MM.1S (cell line): ENCODE measurements at regions not wholly inside any gene's neighbourhood (a gene's known extent, or its start where the extent isn't known, plus 50 kb on each side); places are given as distances from the start of the nearest gene placed in this dataset.

Source experiments
- DNase-seq: peaks from one replicate; pipeline ENCODE4 v3.0.0-alpha.2; 2015
- H2AFZ ChIP-seq: fragments of 300-600 bp; sonication (generic); 2 replicates; pipeline ENCODE4 v1.6.0; 2016; ENCODE audit warnings: antibody characterized with exemption, low read length
- H3F3A ChIP-seq: fragments of 300-600 bp; sonication (generic); 2 replicates; pipeline ENCODE4 v1.6.1; 2016; ENCODE audit warnings: mild to moderate bottlenecking, antibody characterized with exemption, low read length, moderate library complexity, mixed read lengths; ENCODE audit not compliant: insufficient read depth
- H3K27ac ChIP-seq: fragments of 300-600 bp; sonication (generic); 2 replicates; pipeline ENCODE4 v1.5.1; 2016; ENCODE audit warnings: mild to moderate bottlenecking, low read length
- H3K27me3 ChIP-seq: fragments of 300-600 bp; sonication (generic); replicated peaks from 2 replicates; pipeline ENCODE4 v1.6.0; 2016; ENCODE audit warnings: low read length; ENCODE audit not compliant: insufficient read depth
- H3K36me3 ChIP-seq: fragments of 300-600 bp; sonication (generic); replicated peaks from 2 replicates; pipeline ENCODE4 v1.6.1; 2016; ENCODE audit warnings: mild to moderate bottlenecking, low read length, mixed read lengths; ENCODE audit not compliant: insufficient read depth
- H3K4me1 ChIP-seq: fragments of 300-600 bp; sonication (generic); 2 replicates; pipeline ENCODE4 v1.6.1; 2016; ENCODE audit warnings: low read length, mixed read lengths
- H3K4me2 ChIP-seq: fragments of 300-600 bp; sonication (generic); 2 replicates; pipeline ENCODE4 v1.6.0; 2016; ENCODE audit warnings: low read depth, low read length
- H3K4me3 ChIP-seq: fragments of 300-600 bp; sonication (generic); 2 replicates; pipeline ENCODE4 v1.5.1; 2016; ENCODE audit warnings: low read length, mixed read lengths
- H3K79me2 ChIP-seq: fragments of 300-600 bp; sonication (generic); 2 replicates; pipeline ENCODE4 v1.6.1; 2016; ENCODE audit warnings: mixed run types, low read length, mixed read lengths
- H3K9ac ChIP-seq: fragments of 300-600 bp; sonication (generic); 2 replicates; pipeline ENCODE4 v1.6.1; 2016; ENCODE audit warnings: low read length, mixed read lengths
- H3K9me2 ChIP-seq: fragments of 300-600 bp; sonication (generic); replicated peaks from 2 replicates; pipeline ENCODE4 v1.6.1; 2016; ENCODE audit warnings: mild to moderate bottlenecking, low read length, mixed read lengths; ENCODE audit not compliant: insufficient read depth
- H3K9me3 ChIP-seq: fragments of 300-600 bp; sonication (generic); replicated peaks from 2 replicates; pipeline ENCODE4 v1.6.1; 2016; ENCODE audit warnings: mild to moderate bottlenecking, low read length, mixed read lengths; ENCODE audit not compliant: insufficient read depth
- H4K20me1 ChIP-seq: fragments of 300-600 bp; sonication (generic); 2 replicates; pipeline ENCODE4 v1.6.1; 2016; ENCODE audit warnings: mild to moderate bottlenecking, low read length, moderate library complexity, mixed read lengths; ENCODE audit not compliant: insufficient read depth
- CTCF ChIP-seq: fragments of 300-600 bp; sonication (generic); IDR thresholded peaks from 2 replicates; pipeline ENCODE4 v1.5.1; 2016; ENCODE audit warnings: antibody characterized with exemption, low read length, mixed read lengths
- EZH2 ChIP-seq: fragments of 300-600 bp; sonication (generic); optimal IDR thresholded peaks from 2 replicates; pipeline ENCODE3; 2017; ENCODE audit warnings: low read depth, mild to moderate bottlenecking, antibody characterized with exemption, low read length, mixed read lengths
- EZH2phosphoT487 ChIP-seq: fragments of 300-600 bp; sonication (generic); IDR thresholded peaks from 2 replicates; pipeline ENCODE4 v1.6.1; 2018; ENCODE audit warnings: antibody characterized with exemption, low read length

GRCh38 chr10:31100115-31100601 lies 68.5 kb upstream of the ZNF438 start:
- no peak for TF ChIP-seq EZH2phosphoT487
- no peak for TF ChIP-seq EZH2
- TF ChIP-seq CTCF = no peak
- Histone ChIP-seq H3F3A (no peaks in the 10 kb centered on the region), H3K79me2 (no peaks in the 10 kb centered on the region), H3K9ac (no peak overlapping the region), H3K9me3 (no peaks in the 10 kb centered on the region), H2AFZ (no peak overlapping the region), H3K9me2 (no peaks in the 10 kb centered on the region), H3K4me3 (no peak overlapping the region), H3K4me1 (no peaks in the 10 kb centered on the region), H3K36me3 (no peaks in the 10 kb centered on the region), H4K20me1 (no peaks in the 10 kb centered on the region), H3K27ac (no peak overlapping the region), H3K27me3 (no peaks in the 10 kb centered on the region), H3K4me2 (no peak overlapping the region)
- DNase-seq = no peak

GRCh38 chr10:31100662-31101061 lies 69.0 kb upstream of the ZNF438 start:
- no peak overlapping the region for H3K27ac ChIP-seq
- H3K4me2 ChIP-seq = no peak overlapping the region
- H3K27me3 ChIP-seq = no peaks in the 10 kb centered on the region
- no peaks in the 10 kb centered on the region for H4K20me1 ChIP-seq
- H3K9me2 ChIP-seq = no peaks in the 10 kb centered on the region
- no peak overlapping the region for H3K4me3 ChIP-seq
- H2AFZ ChIP-seq = no peak overlapping the region
- H3K9me3 ChIP-seq = no peaks in the 10 kb centered on the region
- H3F3A ChIP-seq = no peaks in the 10 kb centered on the region
- H3K79me2 ChIP-seq = no peaks in the 10 kb centered on the region
- H3K36me3 ChIP-seq = no peaks in the 10 kb centered on the region
- H3K9ac ChIP-seq = no peak overlapping the region
- DNase-seq = no peak
- TF ChIP-seq EZH2phosphoT487 (no peak), EZH2 (no peak), CTCF (no peak)
- no peaks in the 10 kb centered on the region for H3K4me1 ChIP-seq

- H3K4me1 ChIP-seq = no peaks in the 10 kb centered on the region
- H3K4me2 ChIP-seq = no peak overlapping the region
- H3K79me2 ChIP-seq = no peaks in the 10 kb centered on the region
- no peaks in the 10 kb centered on the region for H3K27me3 ChIP-seq
- no peaks in the 10 kb centered on the region for H3F3A ChIP-seq
- H3K9me3 ChIP-seq = no peaks in the 10 kb centered on the region
- H2AFZ ChIP-seq = no peak overlapping the region
- DNase-seq = no peak
- no peaks in the 10 kb centered on the region for H4K20me1 ChIP-seq
- no peak overlapping the region for H3K4me3 ChIP-seq
- no peak overlapping the region for H3K9ac ChIP-seq
- TF ChIP-seq EZH2phosphoT487 (no peak), EZH2 (no peak), CTCF (no peak)
- H3K27ac ChIP-seq = no peak overlapping the region
- H3K36me3 ChIP-seq = no peaks in the 10 kb centered on the region
- H3K9me2 ChIP-seq = no peaks in the 10 kb centered on the region
Measured at GRCh38 chr10:31101123-31101522, 69.5 kb upstream of the ZNF438 start.
